Choroid plexus epithelial cell (primary cell): ENCODE measurements at regions not wholly inside any gene's neighbourhood (a gene's known extent, or its start where the extent isn't known, plus 50 kb on each side); places are given as distances from the start of the nearest gene placed in this dataset.
"Not testable (repeated sequence)": the region's sequence is repeated elsewhere in the genome, so short reads cannot be mapped to it uniquely, and the experiment has no call there.

Source experiments
- DNase-seq: peaks from one replicate; pipeline ENCODE4 v3.0.0-alpha.2; 2010; ENCODE audit warnings: low read depth
- H3K4me3 ChIP-seq: 2 replicates; pipeline ENCODE4 v1.5.1; 2011; ENCODE audit warnings: low read depth, mild to moderate bottlenecking, control low read depth, low read length, moderate library complexity
- TF ChIP-seq, protein P1 (sequence below): conservative IDR thresholded peaks from 2 replicates; pipeline ENCODE4 v1.5.1; 2011; ENCODE audit warnings: low read depth, mild to moderate bottlenecking, control low read depth, inconsistent platforms, low read length, moderate library complexity

DNA sequence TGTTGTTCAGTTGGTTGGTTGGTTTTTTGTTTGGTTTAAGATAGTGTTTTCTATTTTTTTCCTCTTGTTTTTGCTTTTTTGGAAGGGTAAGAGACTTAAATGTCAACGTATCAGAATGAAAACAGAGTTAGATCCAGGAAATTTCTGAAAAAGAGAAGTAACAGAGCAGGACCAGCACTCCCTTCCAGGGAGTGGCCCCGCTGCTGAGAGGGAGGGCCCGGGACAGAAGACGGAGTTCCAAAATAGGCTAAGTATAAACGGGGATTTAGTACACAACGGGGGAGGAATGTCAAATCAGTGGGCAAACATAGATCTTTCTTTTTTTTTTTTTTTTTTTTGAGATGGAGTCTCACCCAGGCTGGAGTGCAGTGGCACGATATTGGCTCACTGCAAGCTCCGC is 92.7 kb upstream of the RUFY1 start:
- TF ChIP-seq, protein P1, sequence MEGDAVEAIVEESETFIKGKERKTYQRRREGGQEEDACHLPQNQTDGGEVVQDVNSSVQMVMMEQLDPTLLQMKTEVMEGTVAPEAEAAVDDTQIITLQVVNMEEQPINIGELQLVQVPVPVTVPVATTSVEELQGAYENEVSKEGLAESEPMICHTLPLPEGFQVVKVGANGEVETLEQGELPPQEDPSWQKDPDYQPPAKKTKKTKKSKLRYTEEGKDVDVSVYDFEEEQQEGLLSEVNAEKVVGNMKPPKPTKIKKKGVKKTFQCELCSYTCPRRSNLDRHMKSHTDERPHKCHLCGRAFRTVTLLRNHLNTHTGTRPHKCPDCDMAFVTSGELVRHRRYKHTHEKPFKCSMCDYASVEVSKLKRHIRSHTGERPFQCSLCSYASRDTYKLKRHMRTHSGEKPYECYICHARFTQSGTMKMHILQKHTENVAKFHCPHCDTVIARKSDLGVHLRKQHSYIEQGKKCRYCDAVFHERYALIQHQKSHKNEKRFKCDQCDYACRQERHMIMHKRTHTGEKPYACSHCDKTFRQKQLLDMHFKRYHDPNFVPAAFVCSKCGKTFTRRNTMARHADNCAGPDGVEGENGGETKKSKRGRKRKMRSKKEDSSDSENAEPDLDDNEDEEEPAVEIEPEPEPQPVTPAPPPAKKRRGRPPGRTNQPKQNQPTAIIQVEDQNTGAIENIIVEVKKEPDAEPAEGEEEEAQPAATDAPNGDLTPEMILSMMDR: no peak
- H3K4me3 ChIP-seq: no peak overlapping the region
- no peak for DNase-seq

DNA sequence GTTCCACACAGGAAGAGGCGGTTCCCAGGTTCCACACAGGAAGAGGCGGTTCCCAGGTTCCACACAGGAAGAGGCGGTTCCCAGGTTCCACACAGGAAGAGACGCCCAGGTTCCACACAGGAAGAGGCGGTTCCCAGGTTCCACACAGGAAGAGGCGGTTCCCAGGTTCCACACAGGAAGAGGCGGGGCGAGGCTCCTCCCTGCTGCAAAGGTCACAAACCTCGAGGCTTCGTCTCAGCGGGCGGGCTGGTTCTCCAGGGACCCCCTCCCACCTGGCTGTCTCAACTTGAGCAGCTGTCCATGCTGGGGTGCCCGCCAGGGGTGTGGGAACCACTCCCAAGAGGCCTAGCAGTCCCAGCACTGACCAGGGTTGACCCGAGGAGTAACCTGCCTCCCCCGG is 94.3 kb upstream of the RUFY1 start:
- DNase-seq, H3K4me3 ChIP-seq: not testable (repeated sequence)

DNA sequence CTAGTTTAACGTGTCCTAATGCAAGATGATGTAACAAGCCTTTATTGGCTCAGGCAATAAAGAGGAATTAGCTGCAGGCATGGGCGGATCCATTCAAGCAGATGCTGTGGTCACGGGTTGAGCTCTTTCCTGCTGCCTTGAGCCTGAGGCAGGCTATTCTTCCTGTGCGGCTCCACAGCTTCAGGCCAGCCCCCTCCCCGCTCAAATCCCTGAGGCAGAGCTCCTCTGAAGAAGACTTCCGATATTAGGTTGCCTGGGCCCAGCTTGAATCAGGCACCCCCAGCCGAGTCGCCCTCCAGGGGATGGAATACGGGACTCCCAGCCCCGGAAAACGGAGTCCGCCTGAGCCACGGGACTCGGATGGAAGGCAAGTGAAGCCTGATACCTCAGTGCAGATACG is 95.0 kb upstream of the RUFY1 start:
- TF ChIP-seq, protein P1: no peak
- no peak overlapping the region for H3K4me3 ChIP-seq
- DNase-seq: no peak

DNA sequence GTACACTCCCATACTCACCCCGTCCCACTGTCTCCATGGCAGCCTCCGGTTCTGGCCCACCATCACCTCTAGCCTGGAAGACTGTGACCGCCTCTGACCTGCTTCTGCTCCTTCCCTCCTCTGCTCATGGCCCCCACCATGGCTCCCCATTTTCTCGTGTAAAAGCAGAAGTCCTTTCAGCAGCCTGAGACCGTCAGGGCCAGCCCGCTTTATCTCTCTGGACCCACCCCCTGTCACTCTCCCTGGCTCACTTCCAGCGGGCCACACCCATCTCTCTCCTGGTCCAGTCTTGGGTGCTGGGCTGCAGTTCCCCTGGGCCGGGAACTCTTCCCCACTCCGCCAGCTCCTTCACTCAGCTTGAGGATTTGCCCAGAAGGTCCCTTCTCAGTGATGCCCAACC is 96.0 kb upstream of the RUFY1 start:
- no peak for DNase-seq
- TF ChIP-seq, protein P1: no peak
- H3K4me3 ChIP-seq: no peak overlapping the region

DNA sequence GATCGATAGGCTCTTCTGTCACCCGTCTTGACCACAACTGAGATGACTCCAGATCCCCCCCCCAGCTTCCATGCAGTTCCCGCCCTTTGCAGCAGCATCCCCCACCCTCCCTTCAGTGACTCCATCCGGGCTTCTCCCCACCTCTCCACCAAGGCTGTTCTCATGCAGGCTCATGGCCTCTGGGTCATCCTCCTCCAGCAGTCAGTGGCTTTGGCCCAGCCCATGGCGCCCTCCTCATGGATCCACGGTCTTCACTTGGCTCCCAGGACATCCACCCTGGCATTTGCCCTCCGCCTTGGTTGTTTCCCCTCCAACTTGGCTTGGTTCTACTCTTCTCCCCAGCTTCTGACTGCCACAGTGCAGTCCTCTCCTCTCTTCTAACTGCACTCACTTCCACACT is 96.7 kb upstream of the RUFY1 start:
- DNase-seq: no peak
- TF ChIP-seq, protein P1: no peak

DNA sequence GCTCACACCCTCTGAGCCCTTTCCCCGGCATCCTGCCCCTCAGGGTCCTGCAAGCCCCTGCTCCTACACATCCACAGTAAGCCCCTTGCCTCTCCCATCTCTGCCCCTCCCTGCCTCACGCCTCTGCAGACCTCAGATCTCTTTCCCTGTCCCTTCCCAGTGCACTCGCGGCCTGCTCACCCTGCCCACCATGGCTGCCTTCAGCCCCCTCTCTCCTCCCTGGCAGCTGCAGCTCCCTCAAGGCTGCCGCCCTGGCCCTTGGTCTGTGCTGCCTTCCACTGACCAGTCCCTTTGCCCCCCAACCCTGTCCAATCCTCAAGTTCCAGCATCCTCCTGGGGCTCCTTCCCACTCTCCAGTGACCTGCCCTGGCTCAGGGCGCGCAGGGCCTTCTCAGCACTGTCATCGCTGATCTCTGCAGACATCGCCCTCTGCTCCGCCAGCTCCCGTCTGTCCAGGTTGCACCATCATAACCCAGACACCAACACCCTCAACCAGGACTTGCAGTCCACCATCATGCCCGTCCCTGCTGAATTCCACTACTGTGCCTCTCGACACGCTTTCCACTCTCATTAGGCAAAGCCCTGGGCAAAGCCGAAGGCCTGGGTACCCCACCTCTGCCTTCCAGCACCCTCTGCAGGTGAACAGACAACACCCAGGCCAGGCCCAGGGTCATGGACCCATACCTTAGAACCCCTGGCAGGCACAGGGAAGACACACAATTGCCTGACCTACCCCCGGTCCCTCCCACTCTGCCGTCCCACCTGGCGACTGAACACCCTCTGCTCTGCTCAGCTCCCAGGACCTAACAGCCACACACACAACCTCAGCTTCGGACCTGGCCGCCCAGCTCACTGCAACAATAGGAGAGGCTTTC is 97.8 kb upstream of the RUFY1 start:
- DNase-seq: no peak
- H3K4me3 ChIP-seq: no peak overlapping the region
- TF ChIP-seq, protein P1: no peak

More for the DNA sequence above, 96.7 kb upstream of the RUFY1 start:
- H3K4me3 ChIP-seq: no peak overlapping the region

DNA sequence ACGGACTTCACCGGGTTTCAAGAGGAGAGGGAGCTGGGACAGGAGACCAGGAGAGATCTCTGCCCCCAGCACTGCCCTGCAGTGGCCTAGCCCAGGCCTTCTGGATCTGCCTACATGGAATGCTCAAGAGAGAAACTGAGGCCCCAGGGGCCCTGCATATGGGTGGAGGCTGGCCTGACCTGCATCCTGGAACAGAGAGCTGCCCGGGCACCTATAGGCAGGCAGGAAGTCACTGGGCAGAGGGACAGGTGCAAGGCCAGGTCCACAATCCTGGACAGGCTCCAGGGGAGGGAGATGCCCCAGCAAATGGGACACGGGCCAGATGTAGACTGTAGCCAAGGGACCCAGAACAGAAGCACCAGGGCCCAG is 98.5 kb upstream of the RUFY1 start:
- DNase-seq: no peak
- no peak overlapping the region for H3K4me3 ChIP-seq
- TF ChIP-seq, protein P1: no peak
